GM18861 (cell line): ENCODE measurements at regions not wholly inside any gene's neighbourhood (a gene's known extent, or its start where the extent isn't known, plus 50 kb on each side); places are given as distances from the start of the nearest gene placed in this dataset.

Source experiments
- ATAC-seq: cut with Tn5 transposase; IDR thresholded peaks from one replicate; pipeline ENCODE4 v1.9.1; 2021; ENCODE audit not compliant: unreplicated experiment

- ATAC-seq, result no peak
Observed at GRCh38 chr4:124535003-124535402, 177.5 kb downstream of the ANKRD50 start.

- no peak for ATAC-seq
Observed at GRCh38 chr4:124536946-124537345, 175.6 kb downstream of the ANKRD50 start.

GRCh38 chr4:124537971-124538370 is 174.6 kb downstream of the ANKRD50 start:
- no peak for ATAC-seq

GRCh38 chr4:124540014-124540413 is 172.5 kb downstream of the ANKRD50 start:
- ATAC-seq, result no peak

GRCh38 chr4:124541652-124542420 is 170.7 kb downstream of the ANKRD50 start:
- no peak for ATAC-seq

- no peak for ATAC-seq
Observed at GRCh38 chr4:124555959-124556358, 156.6 kb downstream of the ANKRD50 start.

- ATAC-seq, result no peak
Observed at GRCh38 chr4:124564121-124564520, 148.4 kb downstream of the ANKRD50 start.

- ATAC-seq, result no peak
Observed at GRCh38 chr4:124565371-124565770, 147.2 kb downstream of the ANKRD50 start.

GRCh38 chr4:124566030-124566429 is 146.5 kb downstream of the ANKRD50 start:
- no peak for ATAC-seq

- ATAC-seq, result no peak
Observed at GRCh38 chr4:124573056-124573455, 139.5 kb downstream of the ANKRD50 start.

GRCh38 chr4:124579896-124580295 is 132.6 kb downstream of the ANKRD50 start:
- no peak for ATAC-seq

GRCh38 chr4:124583797-124584196 is 128.7 kb downstream of the ANKRD50 start:
- no peak for ATAC-seq

- ATAC-seq, result no peak
Observed at GRCh38 chr4:124589786-124590185, 122.7 kb downstream of the ANKRD50 start.

- no peak for ATAC-seq
Observed at GRCh38 chr4:124590480-124590879, 122.1 kb downstream of the ANKRD50 start.

GRCh38 chr4:124591637-124592036 is 120.9 kb downstream of the ANKRD50 start:
- ATAC-seq, result no peak

- no peak for ATAC-seq
Observed at GRCh38 chr4:124593494-124593893, 119.0 kb downstream of the ANKRD50 start.

GRCh38 chr4:124594945-124595344 is 117.6 kb downstream of the ANKRD50 start:
- no peak for ATAC-seq

- ATAC-seq, result no peak
Observed at GRCh38 chr4:124596816-124597215, 115.7 kb downstream of the ANKRD50 start.

- ATAC-seq, result no peak
Observed at GRCh38 chr4:124610211-124610610, 102.3 kb downstream of the ANKRD50 start.
